Ovary (tissue), 7 donors: ENCODE measurements at regions not wholly inside any gene's neighbourhood (a gene's known extent, or its start where the extent isn't known, plus 50 kb on each side); places are given as distances from the start of the nearest gene placed in this dataset.

ENCODE experiments used
- DNase-seq, 5 donors: peaks; one replicate each; pipeline ENCODE4 v3.0.0-alpha.2; 2019 to 2020
- H3K27ac ChIP-seq, 2 donors: fragments of 200-600 bp; one replicate each; pipeline versions ENCODE4 v1.5.1 to v1.8.0; 2019 to 2022
- H3K27me3 ChIP-seq: fragments of 200-600 bp; one replicate; pipeline ENCODE4 v1.8.0; 2022
- H3K36me3 ChIP-seq: fragments of 200-600 bp; sonication (generic); one replicate; pipeline ENCODE4 v1.5.1; 2019
- H3K4me1 ChIP-seq: one replicate; pipeline ENCODE4 v1.8.1; 2013; ENCODE audit warnings: mild to moderate bottlenecking, moderate library complexity; ENCODE audit not compliant: insufficient read depth
- H3K4me3 ChIP-seq: fragments of 200-600 bp; sonication (generic); one replicate; pipeline ENCODE4 v1.5.1; 2017
- H3K9me3 ChIP-seq, 2 donors: fragments of 200-600 bp in 1 of 2; sonication (generic) in 1 of 2; one replicate each; pipeline versions ENCODE4 v1.5.1 to v1.8.1; 2013 to 2019; ENCODE audit warnings: mild to moderate bottlenecking in 1 of 2, moderate library complexity in 1 of 2
- EP300 ChIP-seq: sonication (generic); formaldehyde crosslinking; IDR thresholded peaks from one replicate; pipeline ENCODE4 v1.6.1; 2017; ENCODE audit warnings: antibody characterized with exemption
- POLR2A ChIP-seq: fragments of 450-650 bp; IDR thresholded peaks from one replicate; pipeline ENCODE4 v1.6.1; 2017; ENCODE audit warnings: antibody characterized with exemption, mild to moderate bottlenecking, moderate library complexity
- WGBS, 3 donors: extraction: QIAGEN DNeasy Blood & Tissue Kit in 1 of 3; methylation state at CpG; one replicate each; pipeline versions ENCODE4 v1.1.5 to v1.1.7; 2013 to 2017; 5-methylcytosine and 5-hydroxymethylcytosine counted together
- intact Hi-C, 4 donors: fragments of 100-400 bp; cut with DNase I; formaldehyde crosslinking; loops; one replicate each; pipeline versions ENCODE4 v1.11.0 to v1.15.1; 2022 to 2023
- TF ChIP-seq, protein P1 (sequence below), 3 donors: fragments of 450-650 bp in 2 of 3; fragments of 200-600 bp in 1 of 3; IDR thresholded peaks; one replicate each; pipeline versions ENCODE4 v1.5.1 to v1.8.0; 2016 to 2022; ENCODE audit warnings: antibody characterized with exemption in 3 of 3, mild to moderate bottlenecking in 1 of 3
- donor health status: DM: no; HTN: no; CAD: no; lungs with moderate emphysema.
- donor health status: DM: no; HTN: no; CAD: no.
- donor health status: Bipolar disorder and iron deficiency.
- donor health status: DM: no; HTN: no; CAD: no.
- donor health status: DM: yes; HTN: yes; CAD: no.

DNA sequence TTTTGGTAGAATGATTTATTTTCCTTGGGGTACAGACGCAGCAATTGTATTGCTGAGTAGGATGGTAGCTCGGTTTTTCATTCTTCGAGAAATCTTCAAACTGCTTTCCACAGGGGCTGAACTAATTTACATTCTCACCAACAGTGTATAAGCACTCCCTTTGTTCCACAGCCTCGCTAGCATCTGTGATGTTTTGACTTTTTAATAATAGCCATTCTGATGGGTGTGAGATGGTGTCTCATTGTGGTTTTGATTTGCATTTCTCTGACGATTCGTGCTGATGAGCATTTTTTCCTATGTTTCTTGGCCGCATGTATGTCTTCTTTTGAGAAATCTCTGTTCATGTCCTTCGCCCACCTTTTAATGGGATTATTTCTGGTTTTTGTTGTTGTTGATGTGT is 54.8 kb upstream of the UQCRFS1 start:
- TF ChIP-seq, protein P1, sequence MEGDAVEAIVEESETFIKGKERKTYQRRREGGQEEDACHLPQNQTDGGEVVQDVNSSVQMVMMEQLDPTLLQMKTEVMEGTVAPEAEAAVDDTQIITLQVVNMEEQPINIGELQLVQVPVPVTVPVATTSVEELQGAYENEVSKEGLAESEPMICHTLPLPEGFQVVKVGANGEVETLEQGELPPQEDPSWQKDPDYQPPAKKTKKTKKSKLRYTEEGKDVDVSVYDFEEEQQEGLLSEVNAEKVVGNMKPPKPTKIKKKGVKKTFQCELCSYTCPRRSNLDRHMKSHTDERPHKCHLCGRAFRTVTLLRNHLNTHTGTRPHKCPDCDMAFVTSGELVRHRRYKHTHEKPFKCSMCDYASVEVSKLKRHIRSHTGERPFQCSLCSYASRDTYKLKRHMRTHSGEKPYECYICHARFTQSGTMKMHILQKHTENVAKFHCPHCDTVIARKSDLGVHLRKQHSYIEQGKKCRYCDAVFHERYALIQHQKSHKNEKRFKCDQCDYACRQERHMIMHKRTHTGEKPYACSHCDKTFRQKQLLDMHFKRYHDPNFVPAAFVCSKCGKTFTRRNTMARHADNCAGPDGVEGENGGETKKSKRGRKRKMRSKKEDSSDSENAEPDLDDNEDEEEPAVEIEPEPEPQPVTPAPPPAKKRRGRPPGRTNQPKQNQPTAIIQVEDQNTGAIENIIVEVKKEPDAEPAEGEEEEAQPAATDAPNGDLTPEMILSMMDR (IDR thresholded peaks at IDR 0.05): no peak
- TF ChIP-seq EP300 (no peak), POLR2A (no peak)
- Histone ChIP-seq H3K36me3 (no peaks in the 10 kb centered on the region), H3K4me3 (no peak overlapping the region), H3K9me3 (no peaks in the 10 kb centered on the region), H3K27me3 (no peaks in the 10 kb centered on the region), H3K4me1 (no peaks in the 10 kb centered on the region), H3K27ac (no peak overlapping the region)
- DNase-seq: no peak
- intact Hi-C loops: no loop called here
- 76 to 80% (median 78%) methylated on average over 8 of the region's 8 CpGs for WGBS, 3 donors

DNA sequence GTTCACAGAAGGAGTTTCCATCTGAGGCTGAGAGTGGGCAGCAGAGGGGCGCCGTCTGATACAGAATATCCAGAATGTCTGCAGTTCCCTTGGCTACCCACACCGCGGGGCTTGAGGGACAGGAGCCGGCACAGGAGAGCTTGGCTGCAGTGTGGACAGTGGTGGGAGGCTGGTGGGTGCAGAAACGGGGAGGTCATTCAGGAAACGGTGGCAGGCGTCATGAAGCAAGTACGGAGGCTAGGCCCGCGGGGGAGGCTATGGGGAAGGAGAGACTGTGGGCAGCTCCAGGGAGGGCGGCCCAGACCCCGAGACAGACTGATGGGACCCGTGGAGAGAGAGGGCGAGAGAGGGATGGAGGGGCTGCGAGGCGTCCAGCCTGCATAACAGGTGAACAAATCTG is 55.2 kb upstream of the UQCRFS1 start:
- DNase-seq: no peak
- H3K27ac ChIP-seq: no peak overlapping the region
- intact Hi-C loops: no loop called here
- no peaks in the 10 kb centered on the region for H3K4me1 ChIP-seq
- H3K27me3 ChIP-seq: no peaks in the 10 kb centered on the region
- no peaks in the 10 kb centered on the region for H3K36me3 ChIP-seq
- H3K9me3 ChIP-seq: no peaks in the 10 kb centered on the region
- WGBS, 3 donors: 70 to 76% (median 72%) methylated on average over 17 of the region's 17 CpGs
- H3K4me3 ChIP-seq: no peak overlapping the region
- TF ChIP-seq POLR2A: no peak
- no peak for TF ChIP-seq EP300
- TF ChIP-seq, protein P1 (IDR thresholded peaks at IDR 0.05): no peak

DNA sequence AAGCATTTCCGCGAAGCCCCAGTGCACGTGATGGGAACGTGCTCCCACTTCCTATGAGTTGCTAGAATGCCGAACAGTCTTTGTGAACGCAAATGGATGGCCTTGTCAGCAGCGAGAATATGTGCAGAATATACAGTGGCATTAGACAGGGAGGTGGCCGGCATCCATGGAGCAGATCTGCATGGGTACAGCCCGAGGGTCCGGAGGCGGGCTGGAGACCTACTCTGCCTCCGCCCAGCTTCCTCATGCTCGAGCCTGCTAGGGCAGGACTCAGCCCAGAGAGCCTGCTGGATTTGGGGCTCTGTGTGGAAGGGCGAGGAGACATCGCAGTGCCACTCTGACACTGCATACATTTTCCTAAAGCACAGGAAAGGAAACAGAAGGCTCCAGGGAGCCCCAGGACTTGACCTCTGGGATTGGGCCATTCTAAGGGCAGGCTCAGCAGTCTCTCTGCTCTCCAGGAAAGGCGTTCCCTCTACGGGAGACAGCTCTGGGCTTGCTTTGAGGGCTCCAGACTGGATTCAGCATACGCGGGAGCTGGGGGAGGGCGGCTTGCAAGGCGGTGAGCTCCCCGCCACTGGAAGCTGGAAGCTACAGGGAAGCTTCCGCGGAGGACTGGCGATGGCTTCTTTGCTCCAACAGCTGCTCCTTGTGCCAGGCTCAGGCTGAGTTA is 55.9 kb upstream of the UQCRFS1 start:
- Histone ChIP-seq H3K9me3 (no peaks in the 10 kb centered on the region), H3K27ac (no peak overlapping the region), H3K27me3 (no peaks in the 10 kb centered on the region), H3K4me3 (no peak overlapping the region), H3K4me1 (no peaks in the 10 kb centered on the region), H3K36me3 (no peaks in the 10 kb centered on the region)
- no peak for DNase-seq
- TF ChIP-seq EP300 (no peak), POLR2A (no peak)
- TF ChIP-seq, protein P1 (IDR thresholded peaks at IDR 0.05): no peak
- 39 to 44% (median 42%) methylated on average over 25 of the region's 25 CpGs for WGBS, 3 donors
- intact Hi-C loops: no loop called here

DNA sequence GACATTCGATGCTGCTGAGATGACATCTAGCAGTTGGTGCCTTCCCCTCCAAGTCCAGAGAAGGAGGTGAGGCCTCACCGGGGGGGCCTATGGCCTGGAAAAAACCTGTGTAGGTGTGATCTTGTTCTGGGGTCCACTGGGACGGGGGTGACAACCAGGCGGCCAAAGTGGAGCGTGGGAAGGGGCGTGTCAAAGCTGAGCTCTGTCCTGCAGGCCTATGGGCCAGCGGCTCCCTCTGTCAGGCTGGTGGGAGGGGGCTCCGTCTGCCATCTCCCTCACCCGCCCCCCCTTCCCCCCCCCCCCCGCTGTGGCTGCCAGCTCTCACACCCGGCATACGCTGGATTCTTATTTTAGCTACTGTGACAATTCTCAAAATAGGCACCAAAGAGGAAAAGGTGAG is 56.7 kb upstream of the UQCRFS1 start:
- H3K4me3 ChIP-seq: no peak overlapping the region
- TF ChIP-seq, protein P1 (IDR thresholded peaks at IDR 0.05): no peak
- TF ChIP-seq POLR2A (no peak), EP300 (no peak)
- H3K4me1 ChIP-seq: no peaks in the 10 kb centered on the region
- no peak for DNase-seq
- H3K27me3 ChIP-seq: no peaks in the 10 kb centered on the region
- no peaks in the 10 kb centered on the region for H3K36me3 ChIP-seq
- WGBS, 3 donors: 47 to 55% (median 51%) methylated on average over 10 to 12 of the region's 12 CpGs
- H3K9me3 ChIP-seq: no peaks in the 10 kb centered on the region
- no peak overlapping the region for H3K27ac ChIP-seq
- intact Hi-C loops: no loop called here
